IMR-90 (cell line): ENCODE measurements at regions not wholly inside any gene's neighbourhood (a gene's known extent, or its start where the extent isn't known, plus 50 kb on each side); places are given as distances from the start of the nearest gene placed in this dataset.
"Not testable (repeated sequence)": the region's sequence is repeated elsewhere in the genome, so short reads cannot be mapped to it uniquely, and the experiment has no call there.

Experiments
- ATAC-seq: fragments of 200-7000 bp; cut with Tn5 transposase; 2 replicates; pipeline ENCODE4 v1.9.1; 2020; ENCODE audit warnings: low read depth, mild to moderate bottlenecking, moderate library complexity
- BruUV-seq: library from RNA; stranded (reverse); fragments of 400-500 nt; replicated peaks from 2 replicates; lab custom pipeline; 2021; lab: Mats Ljungman, UMichigan
- CTCF ChIA-PET: fragments of 300-600 bp; formaldehyde crosslinking; extraction: SDS; loops from one replicate; lab custom pipeline; 2021; ENCODE audit warnings: antibody characterized with exemption; lab: Yijun Ruan, JAX
- POLR2A ChIA-PET: fragments of 300-600 bp; sonication (Branson Sonifier 250); formaldehyde crosslinking; loops from one replicate; lab custom pipeline; 2022; ENCODE audit warnings: antibody characterized with exemption; ENCODE audit not compliant: unreplicated experiment; lab: Charles Lee
- DNase-seq: peaks from one replicate; pipeline ENCODE4 v3.0.0; 2013
- H2AFZ ChIP-seq: replicated peaks from 2 replicates; pipeline ENCODE3; 2013; ENCODE audit warnings: low read length, mild to moderate bottlenecking; ENCODE audit not compliant: poor library complexity
- H2AK5ac ChIP-seq: 2 replicates; pipeline ENCODE4 v1.6.1; 2013; ENCODE audit warnings: low read depth, low read length, inconsistent platforms
- H2AK9ac ChIP-seq: replicated peaks from 2 replicates; pipeline ENCODE3; 2013; ENCODE audit warnings: mild to moderate bottlenecking, low read depth, low read length, moderate library complexity; ENCODE audit not compliant: poor library complexity
- H2BK120ac ChIP-seq: 2 replicates; pipeline ENCODE4 v1.6.1; 2013; ENCODE audit warnings: low read depth, low read length, inconsistent platforms
- H2BK15ac ChIP-seq: 3 replicates; pipeline ENCODE4 v1.6.1; 2013; ENCODE audit warnings: low read depth, low read length, inconsistent platforms
- H2BK20ac ChIP-seq: 2 replicates; pipeline ENCODE4 v1.6.1; 2013; ENCODE audit warnings: low read depth, mild to moderate bottlenecking, inconsistent platforms, low read length, moderate library complexity
- H2BK5ac ChIP-seq: 2 replicates; pipeline ENCODE4 v1.6.1; 2013; ENCODE audit warnings: mild to moderate bottlenecking, low read depth, low read length, inconsistent platforms; ENCODE audit not compliant: poor library complexity, severe bottlenecking
- H3K14ac ChIP-seq: replicated peaks from 2 replicates; pipeline ENCODE4 v1.6.1; 2013; ENCODE audit warnings: low read depth, low read length, inconsistent platforms
- H3K18ac ChIP-seq: 2 replicates; pipeline ENCODE4 v1.6.1; 2013; ENCODE audit warnings: low read depth, low read length, control low read depth
- H3K23ac ChIP-seq: 2 replicates; pipeline ENCODE4 v1.6.1; 2013; ENCODE audit warnings: low read depth, low read length, inconsistent platforms
- H3K27ac ChIP-seq: 2 replicates; pipeline ENCODE4 v1.5.1; 2013; ENCODE audit warnings: mild to moderate bottlenecking, control low read depth, low read length; ENCODE audit not compliant: insufficient read depth
- H3K27me3 ChIP-seq: 2 replicates; pipeline ENCODE4 v1.6.1; 2013; ENCODE audit warnings: low read length; ENCODE audit not compliant: control insufficient read depth, insufficient read depth
- H3K36me3 ChIP-seq: 2 replicates; pipeline ENCODE4 v1.6.1; 2013; ENCODE audit warnings: low read length, mixed read lengths; ENCODE audit not compliant: control insufficient read depth, insufficient read depth
- H3K4ac ChIP-seq: 2 replicates; pipeline ENCODE4 v1.6.1; 2013; ENCODE audit warnings: low read depth, low read length, inconsistent platforms
- H3K4me1 ChIP-seq: 2 replicates; pipeline ENCODE4 v1.6.1; 2013; ENCODE audit warnings: low read length, mixed read lengths; ENCODE audit not compliant: control insufficient read depth, insufficient read depth
- H3K4me2 ChIP-seq: 2 replicates; pipeline ENCODE4 v1.6.1; 2013; ENCODE audit warnings: low read depth, mild to moderate bottlenecking, control low read depth, low read length, moderate library complexity
- H3K4me3 ChIP-seq: 2 replicates; pipeline ENCODE4 v1.5.1; 2013; ENCODE audit warnings: low read depth, mild to moderate bottlenecking, control low read depth, low read length, moderate library complexity; ENCODE audit not compliant: insufficient read depth
- H3K56ac ChIP-seq: 2 replicates; pipeline ENCODE4 v1.6.1; 2013; ENCODE audit warnings: low read length, inconsistent platforms; ENCODE audit not compliant: insufficient read depth; ENCODE audit errors: extremely low read depth
- H3K79me1 ChIP-seq, 2 experiments: 2 replicates each; pipeline ENCODE4 v1.6.1; 2013; ENCODE audit warnings: low read length in 2 of 2, inconsistent platforms in 1 of 2, low read depth in 1 of 2
- H3K9ac ChIP-seq: 2 replicates; pipeline ENCODE4 v1.6.1; 2013; ENCODE audit warnings: low read depth, low read length, control low read depth
- H3K9me1 ChIP-seq: 2 replicates; pipeline ENCODE4 v1.6.1; 2013; ENCODE audit warnings: low read length, inconsistent platforms; ENCODE audit not compliant: insufficient read depth
- H3K9me3 ChIP-seq: 2 replicates; pipeline ENCODE4 v1.6.1; 2013; ENCODE audit warnings: low read length; ENCODE audit not compliant: control insufficient read depth, insufficient read depth
- H4K20me1 ChIP-seq: 2 replicates; pipeline ENCODE4 v1.6.1; 2013; ENCODE audit warnings: low read length, inconsistent platforms; ENCODE audit not compliant: insufficient read depth
- H4K5ac ChIP-seq: 2 replicates; pipeline ENCODE4 v1.6.1; 2013; ENCODE audit warnings: mild to moderate bottlenecking, low read depth, low read length, control low read depth
- H4K8ac ChIP-seq, 2 experiments: 2 replicates each; pipeline ENCODE4 v1.6.1; 2013; ENCODE audit warnings: low read depth in 2 of 2, low read length in 2 of 2, control low read depth in 1 of 2, inconsistent platforms in 1 of 2
- H4K91ac ChIP-seq: 2 replicates; pipeline ENCODE4 v1.6.1; 2013; ENCODE audit warnings: low read depth, low read length, inconsistent platforms; ENCODE audit not compliant: insufficient read depth
- WGBS, 2 experiments: methylation state at CpG; one replicate each; pipeline versions ENCODE4 v1.1.5 to v1.1.7; 2013; ENCODE audit warnings: missing lambda C conversion rate in 2 of 2; ENCODE audit not compliant: insufficient read length in 1 of 2; ENCODE audit errors: extremely low coverage in 2 of 2; 5-methylcytosine and 5-hydroxymethylcytosine counted together
- dilution Hi-C: fragments of 300-500 bp; cut with HindIII; formaldehyde crosslinking; loops from one replicate; pipeline ENCODE4 v1.14.3; 2018; ENCODE audit warnings: low sequenced_read_pairs; ENCODE audit not compliant: unreplicated experiment
- in situ Hi-C: fragments of 300-500 bp; cut with MboI; formaldehyde crosslinking; loops from 3 replicates; pipeline ENCODE4 v1.14.3; 2019; ENCODE audit warnings: low sequenced_read_pairs, inconsistent platforms, mixed read lengths
- intact Hi-C: fragments of 100-400 bp; cut with micrococcal nuclease; formaldehyde crosslinking; loops from 2 replicates; pipeline ENCODE4 v1.10.0; 2022

GRCh38 chrX:82738313-82738712 is 769.8 kb upstream of the POU3F4 start:
- H4K20me1 ChIP-seq, H2AK9ac ChIP-seq, H2BK15ac ChIP-seq, H4K91ac ChIP-seq, intact Hi-C loops, H3K79me1 ChIP-seq, H3K9me3 ChIP-seq, DNase-seq, H3K14ac ChIP-seq, H2BK120ac ChIP-seq, H3K36me3 ChIP-seq, H3K4me3 ChIP-seq, BruUV-seq, H3K27ac ChIP-seq, H2BK5ac ChIP-seq, H2BK20ac ChIP-seq, H3K4ac ChIP-seq, ATAC-seq, H4K5ac ChIP-seq, H2AFZ ChIP-seq, H3K4me1 ChIP-seq, H3K27me3 ChIP-seq, H3K56ac ChIP-seq, H4K8ac ChIP-seq, CTCF ChIA-PET, H3K23ac ChIP-seq, in situ Hi-C loops, H3K18ac ChIP-seq, H3K9ac ChIP-seq, POLR2A ChIA-PET, H3K4me2 ChIP-seq, H3K9me1 ChIP-seq, H2AK5ac ChIP-seq, dilution Hi-C loops: not testable (repeated sequence)
- WGBS, 2 experiments = no CpG with 5 or more reads among the region's 20 CpGs
